Testis (tissue), 2 donors: ENCODE measurements at regions not wholly inside any gene's neighbourhood (a gene's known extent, or its start where the extent isn't known, plus 50 kb on each side); places are given as distances from the start of the nearest gene placed in this dataset.

Source experiments
- POLR2A ChIP-seq: fragments of 450-650 bp; IDR thresholded peaks from one replicate; pipeline ENCODE4 v1.6.1; 2017; ENCODE audit warnings: antibody characterized with exemption, mild to moderate bottlenecking, moderate library complexity
- TF ChIP-seq, protein P1 (sequence below), 3 experiments: fragments of 450-650 bp in 2 of 3; fragments of 200-600 bp in 1 of 3; sonication (generic) in 1 of 3; IDR thresholded peaks; one replicate each; pipeline ENCODE4 v1.5.1; 2016 to 2019; ENCODE audit warnings: antibody characterized with exemption in 3 of 3, mild to moderate bottlenecking in 2 of 3, moderate library complexity in 1 of 3

DNA sequence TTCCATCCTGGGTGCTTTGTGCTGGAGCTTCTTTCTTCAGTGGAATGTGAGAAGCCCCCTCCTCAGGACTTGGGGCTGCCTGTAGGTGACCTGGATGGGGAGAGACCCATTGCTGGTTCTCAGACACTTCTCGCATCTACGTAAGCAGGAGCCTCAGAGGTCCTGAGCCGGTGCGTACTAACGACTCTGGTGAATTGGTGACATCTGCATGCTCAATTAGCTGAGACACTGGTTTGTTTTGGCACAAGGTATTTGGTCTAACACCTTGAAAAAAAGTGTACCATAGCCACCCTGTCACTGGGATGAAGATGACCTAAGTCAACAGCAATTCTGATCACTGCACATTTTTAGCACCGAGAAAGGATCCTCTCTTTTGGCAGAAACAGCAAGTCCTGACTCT, 57.7 kb downstream of the LRRC30 start:
- TF ChIP-seq, protein P1, sequence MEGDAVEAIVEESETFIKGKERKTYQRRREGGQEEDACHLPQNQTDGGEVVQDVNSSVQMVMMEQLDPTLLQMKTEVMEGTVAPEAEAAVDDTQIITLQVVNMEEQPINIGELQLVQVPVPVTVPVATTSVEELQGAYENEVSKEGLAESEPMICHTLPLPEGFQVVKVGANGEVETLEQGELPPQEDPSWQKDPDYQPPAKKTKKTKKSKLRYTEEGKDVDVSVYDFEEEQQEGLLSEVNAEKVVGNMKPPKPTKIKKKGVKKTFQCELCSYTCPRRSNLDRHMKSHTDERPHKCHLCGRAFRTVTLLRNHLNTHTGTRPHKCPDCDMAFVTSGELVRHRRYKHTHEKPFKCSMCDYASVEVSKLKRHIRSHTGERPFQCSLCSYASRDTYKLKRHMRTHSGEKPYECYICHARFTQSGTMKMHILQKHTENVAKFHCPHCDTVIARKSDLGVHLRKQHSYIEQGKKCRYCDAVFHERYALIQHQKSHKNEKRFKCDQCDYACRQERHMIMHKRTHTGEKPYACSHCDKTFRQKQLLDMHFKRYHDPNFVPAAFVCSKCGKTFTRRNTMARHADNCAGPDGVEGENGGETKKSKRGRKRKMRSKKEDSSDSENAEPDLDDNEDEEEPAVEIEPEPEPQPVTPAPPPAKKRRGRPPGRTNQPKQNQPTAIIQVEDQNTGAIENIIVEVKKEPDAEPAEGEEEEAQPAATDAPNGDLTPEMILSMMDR (IDR thresholded peaks at IDR 0.05): no peak
- TF ChIP-seq POLR2A: no peak
